H9 (cell line): ENCODE measurements at regions not wholly inside any gene's neighbourhood (a gene's known extent, or its start where the extent isn't known, plus 50 kb on each side); places are given as distances from the start of the nearest gene placed in this dataset.

Experiments used
- DNase-seq: peaks from one replicate; pipeline ENCODE4 v3.0.0-alpha.2; 2017
- H2AFZ ChIP-seq: one replicate; pipeline ENCODE4 v1.6.1; 2013; ENCODE audit warnings: mild to moderate bottlenecking, low read length, control low read depth, moderate library complexity
- H2AK5ac ChIP-seq: 2 replicates; pipeline ENCODE4 v1.6.1; 2013; ENCODE audit warnings: low read length, control low read depth, mixed read lengths; ENCODE audit not compliant: insufficient read length
- H2BK120ac ChIP-seq: one replicate; pipeline ENCODE4 v1.6.1; 2013; ENCODE audit warnings: low read depth, mild to moderate bottlenecking, low read length, control low read depth, inconsistent platforms; ENCODE audit not compliant: poor library complexity, severe bottlenecking
- H2BK12ac ChIP-seq: 2 replicates; pipeline ENCODE4 v1.6.1; 2013; ENCODE audit warnings: low read length, control low read depth, mixed read lengths, low read depth; ENCODE audit not compliant: insufficient read length
- H2BK15ac ChIP-seq: 2 replicates; pipeline ENCODE4 v1.6.1; 2013; ENCODE audit warnings: low read depth, low read length, control low read depth
- H2BK20ac ChIP-seq: one replicate; pipeline ENCODE4 v1.6.1; 2013; ENCODE audit warnings: low read depth, mild to moderate bottlenecking, low read length, control low read depth, inconsistent platforms; ENCODE audit not compliant: poor library complexity, severe bottlenecking
- H2BK5ac ChIP-seq: 2 replicates; pipeline ENCODE4 v1.6.1; 2013; ENCODE audit warnings: low read length, control low read depth, mixed read lengths; ENCODE audit not compliant: insufficient read length
- H3K14ac ChIP-seq: 2 replicates; pipeline ENCODE4 v1.6.1; 2013; ENCODE audit warnings: low read length, control low read depth; ENCODE audit not compliant: insufficient read depth
- H3K18ac ChIP-seq: 2 replicates; pipeline ENCODE4 v1.6.1; 2013; ENCODE audit warnings: low read depth, mild to moderate bottlenecking, mixed read lengths, low read length, control low read depth; ENCODE audit not compliant: insufficient read length
- H3K23ac ChIP-seq: 2 replicates; pipeline ENCODE4 v1.6.1; 2013; ENCODE audit warnings: low read length, control low read depth, mixed read lengths, low read depth; ENCODE audit not compliant: insufficient read length
- H3K23me2 ChIP-seq: 2 replicates; pipeline ENCODE4 v1.6.1; 2013; ENCODE audit warnings: low read depth, mild to moderate bottlenecking, mixed read lengths, low read length, control low read depth; ENCODE audit not compliant: insufficient read length, poor library complexity, severe bottlenecking
- H3K27ac ChIP-seq: 2 replicates; pipeline ENCODE4 v1.5.1; 2013; ENCODE audit warnings: low read length, control low read depth, mixed read lengths, low read depth; ENCODE audit not compliant: insufficient read length
- H3K27me3 ChIP-seq: 2 replicates; pipeline ENCODE4 v1.6.1; 2013; ENCODE audit warnings: low read length, control low read depth, inconsistent platforms; ENCODE audit not compliant: insufficient read depth
- H3K4ac ChIP-seq: 2 replicates; pipeline ENCODE4 v1.6.1; 2013; ENCODE audit warnings: low read depth, mild to moderate bottlenecking, control low read depth, inconsistent platforms, low read length, moderate library complexity
- H3K4me1 ChIP-seq: 2 replicates; pipeline ENCODE4 v1.6.1; 2013; ENCODE audit warnings: low read length, control low read depth, inconsistent platforms; ENCODE audit not compliant: insufficient read depth
- H3K4me2 ChIP-seq: 2 replicates; pipeline ENCODE4 v1.6.1; 2013; ENCODE audit warnings: low read length, control low read depth, mixed read lengths; ENCODE audit not compliant: insufficient read length, insufficient read depth
- H3K56ac ChIP-seq: 2 replicates; pipeline ENCODE4 v1.6.1; 2013; ENCODE audit warnings: low read depth, mild to moderate bottlenecking, mixed read lengths, low read length, control low read depth; ENCODE audit not compliant: insufficient read length
- H3K79me1 ChIP-seq: 2 replicates; pipeline ENCODE4 v1.6.1; 2013; ENCODE audit warnings: low read depth, mild to moderate bottlenecking, moderate library complexity, low read length, control low read depth, inconsistent platforms; ENCODE audit not compliant: insufficient read depth, poor library complexity, severe bottlenecking
- H3K79me2 ChIP-seq: 2 replicates; pipeline ENCODE4 v1.6.1; 2013; ENCODE audit warnings: low read length, control low read depth, inconsistent platforms; ENCODE audit not compliant: insufficient read depth
- H3K9ac ChIP-seq: 2 replicates; pipeline ENCODE4 v1.6.1; 2013; ENCODE audit warnings: low read length, control low read depth, mixed read lengths; ENCODE audit not compliant: insufficient read length; ENCODE audit errors: extremely low read depth
- H3K9me3 ChIP-seq: one replicate; pipeline ENCODE4 v1.6.1; 2013; ENCODE audit warnings: low read depth, low read length, inconsistent platforms; ENCODE audit not compliant: control insufficient read depth
- H3T11ph ChIP-seq: one replicate; pipeline ENCODE4 v1.6.1; 2013; ENCODE audit warnings: mild to moderate bottlenecking, low read length, control low read depth, inconsistent platforms
- H4K20me1 ChIP-seq: one replicate; pipeline ENCODE4 v1.6.1; 2013; ENCODE audit not compliant: control insufficient read depth, insufficient read length, insufficient read depth
- H4K5ac ChIP-seq: 2 replicates; pipeline ENCODE4 v1.6.1; 2013; ENCODE audit warnings: low read depth, mild to moderate bottlenecking, mixed read lengths, low read length, control low read depth; ENCODE audit not compliant: insufficient read length
- H4K8ac ChIP-seq: replicated peaks from 2 replicates; pipeline ENCODE4 v1.6.1; 2013; ENCODE audit warnings: low read length, control low read depth, mixed read lengths, low read depth; ENCODE audit not compliant: insufficient read length
- H4K91ac ChIP-seq: 2 replicates; pipeline ENCODE4 v1.6.1; 2013; ENCODE audit warnings: low read depth, mild to moderate bottlenecking, moderate library complexity, mixed read lengths, low read length, control low read depth; ENCODE audit not compliant: insufficient read length
- H3K27ac Mint-ChIP-seq, 3 experiments: 2 replicates in 2 of 3; 3 replicates in 1 of 3; pipeline ENCODE4 v1.8.0; 2020 to 2021; ENCODE audit warnings: mixed read lengths in 3 of 3, mild to moderate bottlenecking in 1 of 3, moderate library complexity in 1 of 3
- H3K27me3 Mint-ChIP-seq: 2 replicates; pipeline ENCODE4 v1.8.0; 2021; ENCODE audit warnings: low read depth, mild to moderate bottlenecking, moderate library complexity, mixed read lengths
- H3K36me3 Mint-ChIP-seq, 3 experiments: 2 replicates in 2 of 3; 3 replicates in 1 of 3; pipeline ENCODE4 v1.8.0; 2020 to 2021; ENCODE audit warnings: low read depth in 3 of 3, mixed read lengths in 3 of 3; ENCODE audit not compliant: insufficient read depth in 1 of 3
- H3K4me1 Mint-ChIP-seq, 2 experiments: 2 replicates each; pipeline ENCODE4 v1.8.0; 2020; ENCODE audit warnings: mixed read lengths in 2 of 2
- H3K4me3 Mint-ChIP-seq, 2 experiments: 2 replicates in 1 of 2; 3 replicates in 1 of 2; pipeline ENCODE4 v1.8.0; 2020 to 2021; ENCODE audit warnings: mild to moderate bottlenecking in 2 of 2, mixed read lengths in 2 of 2, moderate library complexity in 1 of 2
- H3K9me3 Mint-ChIP-seq, 2 experiments: 2 replicates in 1 of 2; 3 replicates in 1 of 2; pipeline ENCODE4 v1.8.0; 2020; ENCODE audit warnings: mild to moderate bottlenecking in 2 of 2, mixed read lengths in 2 of 2, moderate library complexity in 1 of 2
- WGBS: extraction: QIAGEN DNeasy Blood & Tissue Kit; methylation state at CpG from one replicate; pipeline ENCODE4 v1.1.7; 2013; ENCODE audit warnings: missing lambda C conversion rate, low lambda C conversion rate, mixed read lengths; ENCODE audit not compliant: insufficient read length; ENCODE audit errors: extremely low coverage; 5-methylcytosine and 5-hydroxymethylcytosine counted together
- TF ChIP-seq, protein P1 (sequence below): fragments of 200-600 bp; sonication (generic); conservative IDR thresholded peaks from 3 replicates; pipeline ENCODE4 v1.8.0; 2021; ENCODE audit warnings: antibody characterized with exemption, mild to moderate bottlenecking

GRCh38 chr2:12416600-12416999 lies 300.1 kb upstream of the TRIB2 start:
- Mint-ChIP-seq H3K4me3 (no peak overlapping the region), H3K4me1 (peaks cover 2 to 4% of the 10 kb centered on the region in 2 experiments), H3K27ac (no peak overlapping the region; a peak in 1 of 7 replicates), H3K9me3 (peaks cover 6 to 10% of the 10 kb centered on the region in 2 experiments; a peak in 4 of 5 replicates), H3K36me3 (peaks cover 0 to 11% (median 2%) of the 10 kb centered on the region in 3 experiments; a peak in 3 of 7 replicates), H3K27me3 (no peaks in the 10 kb centered on the region)
- Histone ChIP-seq H3K9me3 (no peaks in the 10 kb centered on the region), H4K8ac (no peak overlapping the region), H3K14ac (no peak overlapping the region), H2BK12ac (no peak overlapping the region), H3K27ac (no peak overlapping the region), H2BK15ac (no peak overlapping the region), H3K56ac (no peak overlapping the region), H3K4ac (no peak overlapping the region), H3K4me2 (no peak overlapping the region), H2BK5ac (no peak overlapping the region), H3K18ac (no peak overlapping the region), H2BK120ac (no peak overlapping the region), H4K91ac (no peak overlapping the region), H2AFZ (no peak overlapping the region), H3K4me1 (no peaks in the 10 kb centered on the region; the same call in 1 of the 2 replicates), H3K23ac (no peak overlapping the region), H2AK5ac (no peak overlapping the region), H4K5ac (no peak overlapping the region), H3K9ac (no peak overlapping the region), H3K27me3 (no peaks in the 10 kb centered on the region), H2BK20ac (no peak overlapping the region), H3T11ph (no peak overlapping the region), H4K20me1 (no peaks in the 10 kb centered on the region), H3K23me2 (no peaks in the 10 kb centered on the region), H3K79me1 (no peaks in the 10 kb centered on the region), H3K79me2 (no peaks in the 10 kb centered on the region)
- WGBS: no CpG with 5 or more reads among the region's 6 CpGs
- no peak for DNase-seq
- TF ChIP-seq, protein P1, sequence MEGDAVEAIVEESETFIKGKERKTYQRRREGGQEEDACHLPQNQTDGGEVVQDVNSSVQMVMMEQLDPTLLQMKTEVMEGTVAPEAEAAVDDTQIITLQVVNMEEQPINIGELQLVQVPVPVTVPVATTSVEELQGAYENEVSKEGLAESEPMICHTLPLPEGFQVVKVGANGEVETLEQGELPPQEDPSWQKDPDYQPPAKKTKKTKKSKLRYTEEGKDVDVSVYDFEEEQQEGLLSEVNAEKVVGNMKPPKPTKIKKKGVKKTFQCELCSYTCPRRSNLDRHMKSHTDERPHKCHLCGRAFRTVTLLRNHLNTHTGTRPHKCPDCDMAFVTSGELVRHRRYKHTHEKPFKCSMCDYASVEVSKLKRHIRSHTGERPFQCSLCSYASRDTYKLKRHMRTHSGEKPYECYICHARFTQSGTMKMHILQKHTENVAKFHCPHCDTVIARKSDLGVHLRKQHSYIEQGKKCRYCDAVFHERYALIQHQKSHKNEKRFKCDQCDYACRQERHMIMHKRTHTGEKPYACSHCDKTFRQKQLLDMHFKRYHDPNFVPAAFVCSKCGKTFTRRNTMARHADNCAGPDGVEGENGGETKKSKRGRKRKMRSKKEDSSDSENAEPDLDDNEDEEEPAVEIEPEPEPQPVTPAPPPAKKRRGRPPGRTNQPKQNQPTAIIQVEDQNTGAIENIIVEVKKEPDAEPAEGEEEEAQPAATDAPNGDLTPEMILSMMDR: peak; percentile 27; the same call in 2 of the 3 replicates
